Epithelial cell of proximal tubule (primary cell): ENCODE measurements at regions not wholly inside any gene's neighbourhood (a gene's known extent, or its start where the extent isn't known, plus 50 kb on each side); places are given as distances from the start of the nearest gene placed in this dataset.

ENCODE experiments used
- DNase-seq: peaks from one replicate; pipeline ENCODE4 v3.0.0-alpha.2; 2011; ENCODE audit warnings: low read depth
- H3K4me3 ChIP-seq: 2 replicates; pipeline ENCODE4 v1.5.1; 2011; ENCODE audit warnings: low read depth, mild to moderate bottlenecking, low read length
- TF ChIP-seq, protein P1 (sequence below): conservative IDR thresholded peaks from 2 replicates; pipeline ENCODE4 v1.5.1; 2012; ENCODE audit warnings: low read depth, mild to moderate bottlenecking, low read length

GRCh38 chr3:178397836-178398235 is 138.4 kb upstream of the KCNMB2 start:
- H3K4me3 ChIP-seq: no peak overlapping the region
- no peak for DNase-seq
- TF ChIP-seq, protein P1, sequence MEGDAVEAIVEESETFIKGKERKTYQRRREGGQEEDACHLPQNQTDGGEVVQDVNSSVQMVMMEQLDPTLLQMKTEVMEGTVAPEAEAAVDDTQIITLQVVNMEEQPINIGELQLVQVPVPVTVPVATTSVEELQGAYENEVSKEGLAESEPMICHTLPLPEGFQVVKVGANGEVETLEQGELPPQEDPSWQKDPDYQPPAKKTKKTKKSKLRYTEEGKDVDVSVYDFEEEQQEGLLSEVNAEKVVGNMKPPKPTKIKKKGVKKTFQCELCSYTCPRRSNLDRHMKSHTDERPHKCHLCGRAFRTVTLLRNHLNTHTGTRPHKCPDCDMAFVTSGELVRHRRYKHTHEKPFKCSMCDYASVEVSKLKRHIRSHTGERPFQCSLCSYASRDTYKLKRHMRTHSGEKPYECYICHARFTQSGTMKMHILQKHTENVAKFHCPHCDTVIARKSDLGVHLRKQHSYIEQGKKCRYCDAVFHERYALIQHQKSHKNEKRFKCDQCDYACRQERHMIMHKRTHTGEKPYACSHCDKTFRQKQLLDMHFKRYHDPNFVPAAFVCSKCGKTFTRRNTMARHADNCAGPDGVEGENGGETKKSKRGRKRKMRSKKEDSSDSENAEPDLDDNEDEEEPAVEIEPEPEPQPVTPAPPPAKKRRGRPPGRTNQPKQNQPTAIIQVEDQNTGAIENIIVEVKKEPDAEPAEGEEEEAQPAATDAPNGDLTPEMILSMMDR: no peak

- TF ChIP-seq, protein P1: no peak
- H3K4me3 ChIP-seq: no peak overlapping the region
- DNase-seq: no peak
Measured at GRCh38 chr3:178404961-178405360, 131.3 kb upstream of the KCNMB2 start.

- DNase-seq: no peak
Measured at GRCh38 chr3:178405531-178405930, 130.7 kb upstream of the KCNMB2 start.

GRCh38 chr3:178406206-178406605 is 130.0 kb upstream of the KCNMB2 start:
- TF ChIP-seq, protein P1: no peak
- no peak overlapping the region for H3K4me3 ChIP-seq
- DNase-seq: no peak

More at GRCh38 chr3:178405531-178405930, 130.7 kb upstream of the KCNMB2 start:
- H3K4me3 ChIP-seq: no peak overlapping the region
- TF ChIP-seq, protein P1: no peak

GRCh38 chr3:178415384-178415783 is 120.9 kb upstream of the KCNMB2 start:
- TF ChIP-seq, protein P1: no peak
- no peak overlapping the region for H3K4me3 ChIP-seq
- DNase-seq: no peak

DNA sequence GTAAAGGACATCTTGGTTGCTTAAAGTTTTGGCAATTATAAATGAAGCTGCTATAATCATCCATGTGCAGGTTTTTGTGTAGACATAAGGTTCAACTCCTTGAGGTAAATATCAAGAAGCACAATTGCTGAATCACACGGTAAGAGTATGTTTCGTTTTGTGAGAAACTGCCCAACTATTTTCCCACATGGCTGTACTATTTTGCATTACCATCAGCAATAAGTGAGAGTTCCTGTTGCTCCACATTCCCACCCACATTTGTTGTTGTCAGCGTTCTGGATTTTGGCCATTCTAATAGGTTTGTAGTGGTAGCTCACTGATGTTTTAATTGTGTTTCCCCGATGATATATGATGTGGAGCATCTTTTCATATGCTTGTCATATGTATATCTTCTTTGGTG is 118.5 kb upstream of the KCNMB2 start:
- TF ChIP-seq, protein P1: no peak
- DNase-seq: no peak

DNA sequence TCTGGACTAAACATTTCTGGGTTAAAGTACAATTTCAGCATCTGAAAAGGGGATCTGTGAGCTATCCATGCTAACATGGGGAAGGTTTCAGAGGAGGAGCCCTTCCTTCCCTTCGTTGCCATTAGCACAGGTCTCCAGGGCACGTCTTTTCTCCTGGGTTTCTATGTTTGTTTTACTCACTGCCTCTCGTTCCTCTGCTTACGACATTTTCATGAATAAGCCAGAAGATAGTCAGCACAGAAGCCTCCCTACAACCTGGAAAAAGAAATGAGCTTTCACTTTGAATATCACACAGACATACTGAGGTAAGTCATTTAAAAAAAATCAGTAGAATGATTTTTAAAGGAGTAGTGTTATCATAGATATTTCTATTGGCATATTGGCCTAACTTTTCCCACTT is 117.2 kb upstream of the KCNMB2 start:
- TF ChIP-seq, protein P1: no peak
- no peak for DNase-seq
- H3K4me3 ChIP-seq: no peak overlapping the region

More for the DNA sequence above, 118.5 kb upstream of the KCNMB2 start:
- no peak overlapping the region for H3K4me3 ChIP-seq
